IMR-90 (cell line): ENCODE measurements at regions not wholly inside any gene's neighbourhood (a gene's known extent, or its start where the extent isn't known, plus 50 kb on each side); places are given as distances from the start of the nearest gene placed in this dataset.

Source experiments
- ATAC-seq: fragments of 200-7000 bp; cut with Tn5 transposase; 2 replicates; pipeline ENCODE4 v1.9.1; 2020; ENCODE audit warnings: low read depth, mild to moderate bottlenecking, moderate library complexity
- BruUV-seq: library from RNA; stranded (reverse); fragments of 400-500 nt; replicated peaks from 2 replicates; lab custom pipeline; 2021; lab: Mats Ljungman, UMichigan
- CTCF ChIA-PET: fragments of 300-600 bp; formaldehyde crosslinking; extraction: SDS; loops from one replicate; lab custom pipeline; 2021; ENCODE audit warnings: antibody characterized with exemption; lab: Yijun Ruan, JAX
- POLR2A ChIA-PET: fragments of 300-600 bp; sonication (Branson Sonifier 250); formaldehyde crosslinking; loops from one replicate; lab custom pipeline; 2022; ENCODE audit warnings: antibody characterized with exemption; ENCODE audit not compliant: unreplicated experiment; lab: Charles Lee
- DNase-seq: peaks from one replicate; pipeline ENCODE4 v3.0.0; 2013
- H2AFZ ChIP-seq: replicated peaks from 2 replicates; pipeline ENCODE3; 2013; ENCODE audit warnings: low read length, mild to moderate bottlenecking; ENCODE audit not compliant: poor library complexity
- H2AK5ac ChIP-seq: 2 replicates; pipeline ENCODE4 v1.6.1; 2013; ENCODE audit warnings: low read depth, low read length, inconsistent platforms
- H2AK9ac ChIP-seq: replicated peaks from 2 replicates; pipeline ENCODE3; 2013; ENCODE audit warnings: mild to moderate bottlenecking, low read depth, low read length, moderate library complexity; ENCODE audit not compliant: poor library complexity
- H2BK120ac ChIP-seq: 2 replicates; pipeline ENCODE4 v1.6.1; 2013; ENCODE audit warnings: low read depth, low read length, inconsistent platforms
- H2BK15ac ChIP-seq: 3 replicates; pipeline ENCODE4 v1.6.1; 2013; ENCODE audit warnings: low read depth, low read length, inconsistent platforms
- H2BK20ac ChIP-seq: 2 replicates; pipeline ENCODE4 v1.6.1; 2013; ENCODE audit warnings: low read depth, mild to moderate bottlenecking, inconsistent platforms, low read length, moderate library complexity
- H2BK5ac ChIP-seq: 2 replicates; pipeline ENCODE4 v1.6.1; 2013; ENCODE audit warnings: mild to moderate bottlenecking, low read depth, low read length, inconsistent platforms; ENCODE audit not compliant: poor library complexity, severe bottlenecking
- H3K14ac ChIP-seq: replicated peaks from 2 replicates; pipeline ENCODE4 v1.6.1; 2013; ENCODE audit warnings: low read depth, low read length, inconsistent platforms
- H3K18ac ChIP-seq: 2 replicates; pipeline ENCODE4 v1.6.1; 2013; ENCODE audit warnings: low read depth, low read length, control low read depth
- H3K23ac ChIP-seq: 2 replicates; pipeline ENCODE4 v1.6.1; 2013; ENCODE audit warnings: low read depth, low read length, inconsistent platforms
- H3K27ac ChIP-seq: 2 replicates; pipeline ENCODE4 v1.5.1; 2013; ENCODE audit warnings: mild to moderate bottlenecking, control low read depth, low read length; ENCODE audit not compliant: insufficient read depth
- H3K27me3 ChIP-seq: 2 replicates; pipeline ENCODE4 v1.6.1; 2013; ENCODE audit warnings: low read length; ENCODE audit not compliant: control insufficient read depth, insufficient read depth
- H3K36me3 ChIP-seq: 2 replicates; pipeline ENCODE4 v1.6.1; 2013; ENCODE audit warnings: low read length, mixed read lengths; ENCODE audit not compliant: control insufficient read depth, insufficient read depth
- H3K4ac ChIP-seq: 2 replicates; pipeline ENCODE4 v1.6.1; 2013; ENCODE audit warnings: low read depth, low read length, inconsistent platforms
- H3K4me1 ChIP-seq: 2 replicates; pipeline ENCODE4 v1.6.1; 2013; ENCODE audit warnings: low read length, mixed read lengths; ENCODE audit not compliant: control insufficient read depth, insufficient read depth
- H3K4me2 ChIP-seq: 2 replicates; pipeline ENCODE4 v1.6.1; 2013; ENCODE audit warnings: low read depth, mild to moderate bottlenecking, control low read depth, low read length, moderate library complexity
- H3K4me3 ChIP-seq: 2 replicates; pipeline ENCODE4 v1.5.1; 2013; ENCODE audit warnings: low read depth, mild to moderate bottlenecking, control low read depth, low read length, moderate library complexity; ENCODE audit not compliant: insufficient read depth
- H3K56ac ChIP-seq: 2 replicates; pipeline ENCODE4 v1.6.1; 2013; ENCODE audit warnings: low read length, inconsistent platforms; ENCODE audit not compliant: insufficient read depth; ENCODE audit errors: extremely low read depth
- H3K79me1 ChIP-seq, 2 experiments: 2 replicates each; pipeline ENCODE4 v1.6.1; 2013; ENCODE audit warnings: low read length in 2 of 2, inconsistent platforms in 1 of 2, low read depth in 1 of 2
- H3K9ac ChIP-seq: 2 replicates; pipeline ENCODE4 v1.6.1; 2013; ENCODE audit warnings: low read depth, low read length, control low read depth
- H3K9me1 ChIP-seq: 2 replicates; pipeline ENCODE4 v1.6.1; 2013; ENCODE audit warnings: low read length, inconsistent platforms; ENCODE audit not compliant: insufficient read depth
- H3K9me3 ChIP-seq: 2 replicates; pipeline ENCODE4 v1.6.1; 2013; ENCODE audit warnings: low read length; ENCODE audit not compliant: control insufficient read depth, insufficient read depth
- H4K20me1 ChIP-seq: 2 replicates; pipeline ENCODE4 v1.6.1; 2013; ENCODE audit warnings: low read length, inconsistent platforms; ENCODE audit not compliant: insufficient read depth
- H4K5ac ChIP-seq: 2 replicates; pipeline ENCODE4 v1.6.1; 2013; ENCODE audit warnings: mild to moderate bottlenecking, low read depth, low read length, control low read depth
- H4K8ac ChIP-seq, 2 experiments: 2 replicates each; pipeline ENCODE4 v1.6.1; 2013; ENCODE audit warnings: low read depth in 2 of 2, low read length in 2 of 2, control low read depth in 1 of 2, inconsistent platforms in 1 of 2
- H4K91ac ChIP-seq: 2 replicates; pipeline ENCODE4 v1.6.1; 2013; ENCODE audit warnings: low read depth, low read length, inconsistent platforms; ENCODE audit not compliant: insufficient read depth
- BHLHE40 ChIP-seq: fragments of 150-350 bp; IDR thresholded peaks from 2 replicates; pipeline ENCODE4 v1.6.1; 2016; ENCODE audit warnings: mild to moderate bottlenecking, low read depth, low read length
- CHD1 ChIP-seq: IDR thresholded peaks from 2 replicates; pipeline ENCODE4 v1.6.1; 2012; ENCODE audit warnings: low read depth, low read length, improper control_type of control experiment
- FOS ChIP-seq: fragments of 150-350 bp; IDR thresholded peaks from 2 replicates; pipeline ENCODE4 v1.6.1; 2016; ENCODE audit warnings: low read depth, low read length
- MAFK ChIP-seq: IDR thresholded peaks from 2 replicates; pipeline ENCODE4 v1.6.1; 2012; ENCODE audit warnings: low read depth, low read length, improper control_type of control experiment
- MAZ ChIP-seq: IDR thresholded peaks from 2 replicates; pipeline ENCODE4 v1.6.1; 2012; ENCODE audit warnings: low read depth, mild to moderate bottlenecking, low read length, improper control_type of control experiment, moderate library complexity, borderline replicate concordance
- NFE2L2 ChIP-seq: fragments of 150-350 bp; IDR thresholded peaks from 2 replicates; pipeline ENCODE4 v1.6.1; 2016; ENCODE audit warnings: low read depth, mild to moderate bottlenecking, low read length
- POLR2A ChIP-seq: IDR thresholded peaks from 2 replicates; pipeline ENCODE4 v1.6.1; 2012; ENCODE audit warnings: mild to moderate bottlenecking, low read depth, low read length
- USF2 ChIP-seq: fragments of 150-350 bp; IDR thresholded peaks from 2 replicates; pipeline ENCODE4 v1.6.1; 2017; ENCODE audit warnings: mild to moderate bottlenecking, antibody characterized with exemption, low read length, low read depth
- WGBS, 2 experiments: methylation state at CpG; one replicate each; pipeline versions ENCODE4 v1.1.5 to v1.1.7; 2013; ENCODE audit warnings: missing lambda C conversion rate in 2 of 2; ENCODE audit not compliant: insufficient read length in 1 of 2; ENCODE audit errors: extremely low coverage in 2 of 2; 5-methylcytosine and 5-hydroxymethylcytosine counted together
- dilution Hi-C: fragments of 300-500 bp; cut with HindIII; formaldehyde crosslinking; loops from one replicate; pipeline ENCODE4 v1.14.3; 2018; ENCODE audit warnings: low sequenced_read_pairs; ENCODE audit not compliant: unreplicated experiment
- in situ Hi-C: fragments of 300-500 bp; cut with MboI; formaldehyde crosslinking; loops from 3 replicates; pipeline ENCODE4 v1.14.3; 2019; ENCODE audit warnings: low sequenced_read_pairs, inconsistent platforms, mixed read lengths
- intact Hi-C: fragments of 100-400 bp; cut with micrococcal nuclease; formaldehyde crosslinking; loops from 2 replicates; pipeline ENCODE4 v1.10.0; 2022

GRCh38 chr2:61718965-61719364 lies 134.9 kb downstream of the FAM161A start:
- 73% methylated on average over 2 of the region's 5 CpGs; no CpG with 5 or more reads in 1 of the 2 experiments for WGBS, 2 experiments
- Histone ChIP-seq H2AK5ac (no peak overlapping the region), H3K18ac (no peak overlapping the region), H3K36me3 (no peaks in the 10 kb centered on the region), H2AFZ (no peak overlapping the region), H3K27me3 (peaks cover 10% of the 10 kb centered on the region; the same call in 1 of the 2 replicates), H3K4ac (no peak overlapping the region), H3K14ac (no peak overlapping the region), H2BK15ac (no peak overlapping the region), H4K20me1 (no peaks in the 10 kb centered on the region), H2BK5ac (no peak overlapping the region), H3K9ac (no peak overlapping the region), H2AK9ac (no peak overlapping the region), H3K9me1 (no peaks in the 10 kb centered on the region), H3K4me3 (no peak overlapping the region), H3K23ac (no peak overlapping the region), H2BK120ac (no peak overlapping the region), H4K8ac (no peak overlapping the region), H3K56ac (no peak overlapping the region), H3K4me2 (no peak overlapping the region), H3K9me3 (no peaks in the 10 kb centered on the region), H2BK20ac (no peak overlapping the region), H4K5ac (no peak overlapping the region), H3K4me1 (no peaks in the 10 kb centered on the region), H3K79me1 (no peaks in the 10 kb centered on the region), H3K27ac (no peak overlapping the region), H4K91ac (no peak overlapping the region)
- intact Hi-C loops: no loop called here
- TF ChIP-seq POLR2A (no peak), USF2 (no peak), NFE2L2 (no peak), CHD1 (no peak), MAFK (no peak), FOS (no peak), MAZ (no peak), BHLHE40 (no peak)
- dilution Hi-C loops: no loop called here
- ChIA-PET CTCF (no interaction called here), POLR2A (interaction anchor here (0.5 kb wide), 1 partner anchor 633 kb away, joined by 4 read pairs; no protein-coding TSS in a partner anchor)
- BruUV-seq: no TSS peak
- DNase-seq: no peak
- no peak for ATAC-seq
- in situ Hi-C loops: no loop called here
